Parathyroid adenoma (tissue), 2 donors: ENCODE measurements at regions not wholly inside any gene's neighbourhood (a gene's known extent, or its start where the extent isn't known, plus 50 kb on each side); places are given as distances from the start of the nearest gene placed in this dataset.

ENCODE experiments used
- H2AFZ ChIP-seq: fragments of 300-600 bp; sonication (generic); one replicate; pipeline ENCODE4 v1.7.0; 2017; ENCODE audit warnings: antibody characterized with exemption, mild to moderate bottlenecking
- H3K27ac ChIP-seq: fragments of 300-600 bp; sonication (generic); one replicate; pipeline ENCODE4 v1.7.0; 2017
- H3K27me3 ChIP-seq: fragments of 300-600 bp; sonication (generic); one replicate; pipeline ENCODE4 v1.7.0; 2017; ENCODE audit warnings: low read length; ENCODE audit not compliant: control insufficient read depth, insufficient read depth
- H3K36me3 ChIP-seq: fragments of 300-600 bp; sonication (generic); one replicate; pipeline ENCODE4 v1.7.0; 2017; ENCODE audit warnings: low read length; ENCODE audit not compliant: control insufficient read depth, insufficient read depth
- H3K4me1 ChIP-seq: fragments of 300-600 bp; sonication (generic); one replicate; pipeline ENCODE4 v1.7.0; 2017; ENCODE audit warnings: control low read depth
- H3K4me2 ChIP-seq: fragments of 300-600 bp; sonication (generic); one replicate; pipeline ENCODE4 v1.7.0; 2017; ENCODE audit warnings: low read length
- H3K4me3 ChIP-seq: fragments of 300-600 bp; sonication (generic); one replicate; pipeline ENCODE4 v1.7.0; 2017; ENCODE audit warnings: low read depth, low read length
- H3K79me2 ChIP-seq: fragments of 300-600 bp; sonication (generic); one replicate; pipeline ENCODE4 v1.7.0; 2017; ENCODE audit warnings: control low read depth
- H3K9ac ChIP-seq: fragments of 300-600 bp; sonication (generic); one replicate; pipeline ENCODE4 v1.7.0; 2017; ENCODE audit warnings: mild to moderate bottlenecking
- H3K9me3 ChIP-seq: fragments of 300-600 bp; sonication (generic); one replicate; pipeline ENCODE4 v1.7.0; 2017; ENCODE audit warnings: low read length; ENCODE audit not compliant: control insufficient read depth
- CTCF ChIP-seq: fragments of 300-600 bp; sonication (generic); IDR thresholded peaks from one replicate; pipeline ENCODE4 v1.7.0; 2017; ENCODE audit warnings: antibody characterized with exemption, mild to moderate bottlenecking
- donor health status: primary hyperparathyroidism.

GRCh38 chr16:27728691-27729090, 178.7 kb downstream of the KATNIP start:
- H3K4me1 ChIP-seq = peaks cover 10% of the 10 kb centered on the region
- H3K27ac ChIP-seq = no peak overlapping the region
- no peak overlapping the region for H3K4me3 ChIP-seq
- H2AFZ ChIP-seq = no peak overlapping the region
- TF ChIP-seq CTCF = no peak
- H3K4me2 ChIP-seq = no peak overlapping the region
- H3K9me3 ChIP-seq = no peaks in the 10 kb centered on the region
- no peak overlapping the region for H3K9ac ChIP-seq
- H3K79me2 ChIP-seq = no peaks in the 10 kb centered on the region
- H3K36me3 ChIP-seq = no peaks in the 10 kb centered on the region
- no peaks in the 10 kb centered on the region for H3K27me3 ChIP-seq

- H3K27ac ChIP-seq = no peak overlapping the region
- H3K9ac ChIP-seq = no peak overlapping the region
- no peak overlapping the region for H2AFZ ChIP-seq
- TF ChIP-seq CTCF = no peak
- peaks cover under 1% of the 10 kb centered on the region for H3K4me1 ChIP-seq
- no peaks in the 10 kb centered on the region for H3K27me3 ChIP-seq
- no peaks in the 10 kb centered on the region for H3K36me3 ChIP-seq
- no peak overlapping the region for H3K4me2 ChIP-seq
- H3K9me3 ChIP-seq = no peaks in the 10 kb centered on the region
- no peak overlapping the region for H3K4me3 ChIP-seq
- H3K79me2 ChIP-seq = no peaks in the 10 kb centered on the region
Observed at GRCh38 chr16:27729516-27730304, 179.8 kb downstream of the KATNIP start.

DNA sequence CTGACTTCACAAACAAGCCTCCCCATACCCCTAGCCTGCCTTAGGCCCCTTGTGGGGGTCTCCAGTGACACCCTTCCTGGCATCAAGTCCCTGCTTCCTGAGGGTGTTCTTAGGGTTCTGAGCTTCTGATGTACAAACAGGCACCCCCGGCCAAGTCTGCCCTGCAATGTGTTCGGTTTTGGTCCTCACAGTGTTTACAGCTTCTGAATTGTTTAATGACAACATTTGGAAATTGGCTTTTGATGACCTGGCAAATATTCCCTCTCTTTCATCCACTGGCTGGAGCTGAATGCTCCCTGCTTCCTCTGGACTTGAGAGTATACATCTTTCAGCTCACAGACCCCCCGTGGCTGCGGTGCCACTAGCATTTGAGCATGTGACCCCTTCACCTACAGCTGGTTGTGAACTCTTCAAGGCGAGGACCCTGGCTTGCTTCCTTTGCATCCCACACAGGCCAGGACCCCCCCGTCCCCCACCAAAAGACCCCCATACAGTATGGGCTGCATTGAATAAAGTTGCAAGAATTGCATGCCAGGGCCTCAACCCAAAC, 180.8 kb downstream of the KATNIP start:
- H3K27ac ChIP-seq = no peak overlapping the region
- no peak for TF ChIP-seq CTCF
- no peaks in the 10 kb centered on the region for H3K9me3 ChIP-seq

DNA sequence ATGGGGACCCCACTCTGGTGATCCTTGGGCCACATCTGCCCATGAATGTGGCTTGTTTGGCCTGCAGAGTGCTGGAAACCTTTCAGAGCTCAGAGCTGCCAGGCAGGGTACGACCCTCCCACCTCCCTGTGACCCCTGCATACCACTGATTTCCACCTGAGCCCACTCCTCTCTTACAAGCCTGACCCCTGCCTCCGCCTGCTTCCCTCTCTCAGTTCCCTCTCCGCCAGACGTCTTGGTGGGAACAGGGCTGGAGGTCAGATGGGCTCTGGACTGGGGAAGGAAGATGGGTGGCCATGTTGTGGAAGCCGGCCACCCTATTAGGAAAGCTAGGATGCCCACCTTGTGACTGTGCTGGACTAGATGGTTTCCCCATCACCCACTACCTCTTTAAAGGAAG, 185.1 kb downstream of the KATNIP start:
- Histone ChIP-seq H3K9me3 (no peaks in the 10 kb centered on the region), H3K4me3 (no peak overlapping the region), H3K4me1 (peaks cover 17% of the 10 kb centered on the region), H2AFZ (no peak overlapping the region), H3K79me2 (no peaks in the 10 kb centered on the region), H3K9ac (no peak overlapping the region), H3K27me3 (no peaks in the 10 kb centered on the region), H3K4me2 (no peak overlapping the region), H3K27ac (no peak overlapping the region), H3K36me3 (no peaks in the 10 kb centered on the region)
- no peak for TF ChIP-seq CTCF

More for the DNA sequence above, 180.8 kb downstream of the KATNIP start:
- H3K27me3 ChIP-seq = no peaks in the 10 kb centered on the region
- no peak overlapping the region for H3K9ac ChIP-seq
- H2AFZ ChIP-seq = no peak overlapping the region
- H3K4me2 ChIP-seq = no peak overlapping the region
- no peak overlapping the region for H3K4me3 ChIP-seq
- H3K4me1 ChIP-seq = no peaks in the 10 kb centered on the region
- H3K79me2 ChIP-seq = no peaks in the 10 kb centered on the region
- no peaks in the 10 kb centered on the region for H3K36me3 ChIP-seq

DNA sequence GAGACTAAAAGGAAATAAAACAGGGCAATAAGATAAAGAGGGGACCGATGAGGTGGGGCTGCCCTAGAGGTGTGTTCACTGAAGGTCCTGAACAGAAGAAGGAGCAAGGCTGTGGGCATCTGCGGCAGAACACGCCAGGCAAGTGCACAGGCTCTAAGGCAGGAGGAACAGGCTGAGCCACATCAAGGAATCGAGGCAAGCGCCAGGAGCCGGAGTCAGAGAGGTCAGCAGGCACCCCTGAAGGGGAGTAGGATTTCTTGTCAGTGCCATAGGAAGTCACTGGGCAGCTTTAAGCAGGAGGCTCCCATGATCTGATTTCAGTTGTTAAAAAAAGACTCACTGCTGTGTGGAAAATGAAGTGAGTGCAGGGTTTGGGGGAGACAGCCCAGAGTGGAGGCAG, 186.5 kb downstream of the KATNIP start:
- Histone ChIP-seq H3K4me2 (no peak overlapping the region), H2AFZ (no peak overlapping the region), H3K36me3 (no peaks in the 10 kb centered on the region), H3K9ac (no peak overlapping the region), H3K79me2 (no peaks in the 10 kb centered on the region), H3K9me3 (no peaks in the 10 kb centered on the region), H3K4me1 (peaks cover 17% of the 10 kb centered on the region), H3K4me3 (no peak overlapping the region), H3K27me3 (no peaks in the 10 kb centered on the region), H3K27ac (no peak overlapping the region)
- TF ChIP-seq CTCF = no peak
